LNCaP clone FGC (cell line): ENCODE measurements at regions not wholly inside any gene's neighbourhood (a gene's known extent, or its start where the extent isn't known, plus 50 kb on each side); places are given as distances from the start of the nearest gene placed in this dataset.
A peak's percentile ranks its signal among the peaks of the same experiment; 100 is the strongest.

ENCODE experiments used
- DNase-seq: peaks from one replicate; pipeline ENCODE4 v3.0.0-alpha.2; 2011; ENCODE audit warnings: low read depth
- H3K4me3 ChIP-seq: 2 replicates; pipeline ENCODE4 v1.5.1; 2011; ENCODE audit warnings: mild to moderate bottlenecking, low read depth, low read length, control low read depth
- TF ChIP-seq, protein P1 (sequence below): IDR thresholded peaks from 2 replicates; pipeline ENCODE4 v1.5.1; 2012; ENCODE audit warnings: mild to moderate bottlenecking; ENCODE audit not compliant: control insufficient read depth, insufficient read depth; ENCODE audit errors: extremely low read depth

DNA sequence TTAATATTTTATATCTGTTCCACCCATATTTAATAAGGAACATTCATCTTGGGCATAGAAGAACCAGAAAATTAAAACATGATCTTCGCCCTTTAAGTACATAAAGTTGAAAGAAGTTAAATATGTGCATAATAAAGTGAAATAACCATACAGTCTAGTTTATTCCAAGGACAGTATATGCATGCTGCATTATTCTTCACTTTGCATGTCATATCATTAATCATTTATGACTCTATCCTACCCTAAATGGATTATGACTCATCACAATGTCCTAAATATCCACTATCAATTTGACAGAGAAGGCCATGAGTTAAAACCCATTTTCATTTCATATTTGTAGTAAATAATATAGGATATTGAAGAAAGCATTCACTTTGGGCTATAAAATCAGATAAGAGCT is 576.5 kb upstream of the GNPDA2 start:
- no peak overlapping the region for H3K4me3 ChIP-seq
- DNase-seq: no peak
- TF ChIP-seq, protein P1, sequence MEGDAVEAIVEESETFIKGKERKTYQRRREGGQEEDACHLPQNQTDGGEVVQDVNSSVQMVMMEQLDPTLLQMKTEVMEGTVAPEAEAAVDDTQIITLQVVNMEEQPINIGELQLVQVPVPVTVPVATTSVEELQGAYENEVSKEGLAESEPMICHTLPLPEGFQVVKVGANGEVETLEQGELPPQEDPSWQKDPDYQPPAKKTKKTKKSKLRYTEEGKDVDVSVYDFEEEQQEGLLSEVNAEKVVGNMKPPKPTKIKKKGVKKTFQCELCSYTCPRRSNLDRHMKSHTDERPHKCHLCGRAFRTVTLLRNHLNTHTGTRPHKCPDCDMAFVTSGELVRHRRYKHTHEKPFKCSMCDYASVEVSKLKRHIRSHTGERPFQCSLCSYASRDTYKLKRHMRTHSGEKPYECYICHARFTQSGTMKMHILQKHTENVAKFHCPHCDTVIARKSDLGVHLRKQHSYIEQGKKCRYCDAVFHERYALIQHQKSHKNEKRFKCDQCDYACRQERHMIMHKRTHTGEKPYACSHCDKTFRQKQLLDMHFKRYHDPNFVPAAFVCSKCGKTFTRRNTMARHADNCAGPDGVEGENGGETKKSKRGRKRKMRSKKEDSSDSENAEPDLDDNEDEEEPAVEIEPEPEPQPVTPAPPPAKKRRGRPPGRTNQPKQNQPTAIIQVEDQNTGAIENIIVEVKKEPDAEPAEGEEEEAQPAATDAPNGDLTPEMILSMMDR: no peak

DNA sequence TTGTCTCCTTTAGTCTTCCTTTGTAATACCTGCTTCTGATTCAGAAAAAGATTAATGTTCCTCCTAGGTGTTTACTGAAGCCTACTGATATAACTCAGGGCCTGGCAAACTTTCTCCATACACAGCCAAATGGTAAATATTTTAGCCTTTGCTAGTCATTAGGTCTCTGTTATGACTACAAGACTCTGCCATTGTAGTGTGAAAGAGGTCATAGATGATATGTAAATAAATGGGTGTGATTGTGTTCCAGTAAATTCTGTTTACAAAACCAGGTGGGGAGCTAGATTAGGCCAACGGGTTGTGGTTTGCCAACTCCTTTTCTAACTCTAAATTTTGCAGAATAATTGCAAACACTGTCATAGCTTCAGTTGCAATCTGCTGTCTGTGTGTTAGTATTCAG is 568.1 kb upstream of the GNPDA2 start:
- peak; percentile 38 for DNase-seq
- no peak overlapping the region for H3K4me3 ChIP-seq
- TF ChIP-seq, protein P1: no peak

DNA sequence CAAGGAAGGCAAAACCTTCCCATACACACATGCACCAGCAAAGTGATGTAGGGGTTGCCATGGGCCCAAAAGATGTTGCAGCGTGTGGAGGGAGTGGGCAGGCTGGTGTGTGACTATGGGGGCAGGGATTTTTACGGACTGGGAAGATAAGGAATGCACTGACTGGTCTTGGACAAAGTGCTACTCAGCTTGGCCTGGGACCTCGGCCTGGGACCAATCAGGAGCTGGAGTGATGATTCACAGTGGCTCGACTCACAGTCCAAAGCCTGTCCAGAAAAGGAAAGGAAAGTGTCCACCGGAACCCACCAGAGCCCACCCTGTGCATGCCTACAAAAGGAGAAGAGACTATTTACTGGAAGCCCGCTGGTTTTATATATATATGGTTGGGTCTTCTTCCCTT is 567.0 kb upstream of the GNPDA2 start:
- H3K4me3 ChIP-seq: no peak overlapping the region
- TF ChIP-seq, protein P1: no peak
- no peak for DNase-seq

DNA sequence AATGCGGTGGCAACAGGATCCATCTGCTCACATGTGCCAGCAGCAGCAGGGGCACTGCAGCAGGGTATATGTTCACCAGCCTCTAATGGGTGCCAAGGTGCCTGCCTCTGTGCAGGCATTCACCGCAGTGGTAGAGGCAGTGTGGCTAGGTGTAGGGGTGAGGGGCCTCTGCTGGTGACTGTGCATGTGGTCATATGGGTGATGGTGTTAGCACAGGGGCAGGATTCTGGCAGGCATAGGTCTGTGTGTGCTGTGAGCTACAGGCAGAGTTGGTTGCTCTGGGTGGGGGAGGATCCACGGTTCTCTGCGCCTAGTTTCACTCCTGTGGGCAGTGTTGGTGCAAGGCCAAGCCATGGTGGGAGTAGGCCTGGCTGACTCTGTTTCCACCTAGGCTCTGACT is 566.5 kb upstream of the GNPDA2 start:
- H3K4me3 ChIP-seq: no peak overlapping the region
- TF ChIP-seq, protein P1: no peak
- no peak for DNase-seq

DNA sequence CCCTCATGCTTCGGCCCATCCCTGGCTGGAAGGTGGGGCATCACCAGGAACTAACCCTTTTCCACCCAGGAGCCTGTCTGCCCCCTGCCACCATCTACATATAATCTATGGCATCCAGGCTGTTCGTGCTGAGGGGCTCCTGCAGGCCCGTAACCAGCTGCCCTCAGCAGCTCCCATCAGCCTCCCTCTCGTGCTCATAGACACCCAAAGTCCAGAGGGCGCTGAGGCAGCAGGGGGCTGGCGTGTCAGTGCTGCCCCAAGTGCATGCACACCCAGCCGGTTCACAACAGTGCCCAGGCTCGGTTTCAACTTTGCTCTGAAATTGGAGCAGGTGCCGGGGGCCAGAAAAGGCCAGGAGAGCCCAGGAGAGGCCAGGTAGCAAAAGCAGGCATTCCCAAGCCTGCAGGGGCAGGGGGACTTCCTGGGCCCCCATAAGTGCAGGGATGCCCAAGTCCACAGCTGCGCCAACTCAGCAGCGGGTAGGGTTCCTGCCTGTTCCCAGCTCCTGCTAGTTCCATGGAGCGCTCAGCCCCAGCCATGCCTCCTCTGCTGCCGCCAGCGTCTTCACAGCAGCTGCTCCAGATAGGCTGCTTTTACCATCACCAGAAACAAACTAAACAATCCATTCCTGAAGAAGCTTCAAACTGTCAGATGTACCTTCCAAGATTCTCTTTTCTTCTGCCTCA is 558.2 kb upstream of the GNPDA2 start:
- TF ChIP-seq, protein P1: no peak
- no peak for DNase-seq
- H3K4me3 ChIP-seq: no peak overlapping the region

DNA sequence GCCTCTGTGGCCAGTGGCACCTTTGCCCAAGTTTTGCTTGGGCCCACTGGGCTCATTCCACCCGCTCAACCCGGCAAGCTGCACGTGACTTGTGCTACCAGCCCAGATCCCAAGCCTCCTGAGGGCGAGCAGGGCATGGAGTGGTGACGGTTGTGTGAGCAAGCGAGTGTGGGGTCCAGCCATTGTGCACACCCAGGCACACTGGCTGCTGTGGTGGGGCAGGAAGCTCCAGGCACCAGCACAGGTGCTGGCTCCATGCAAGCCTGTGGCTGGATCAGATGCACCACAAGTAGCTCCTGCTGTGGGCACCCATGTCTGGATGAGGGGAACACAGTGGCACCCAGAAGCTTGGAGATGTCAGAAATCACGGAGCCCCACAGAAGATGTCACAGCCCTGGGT is 557.0 kb upstream of the GNPDA2 start:
- H3K4me3 ChIP-seq: no peak overlapping the region
- TF ChIP-seq, protein P1: no peak

DNA sequence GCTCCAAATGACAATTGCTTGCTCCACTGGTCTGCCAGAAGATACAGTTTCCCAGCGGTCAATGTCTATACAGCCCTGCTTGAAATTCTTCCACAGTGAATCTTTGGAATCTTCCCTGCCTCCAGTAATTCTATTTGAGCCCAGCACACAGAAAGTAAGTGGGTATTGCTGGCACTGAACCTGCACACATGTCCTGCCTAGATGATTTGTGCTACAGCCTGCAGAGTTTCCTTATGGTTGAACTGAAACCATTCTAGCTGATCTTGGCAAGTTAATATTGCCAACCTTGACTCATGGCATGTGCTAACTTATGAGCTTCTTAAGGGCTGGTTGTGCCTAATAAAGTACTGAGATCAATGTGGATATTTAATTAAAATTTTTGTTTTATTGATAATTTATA is 553.8 kb upstream of the GNPDA2 start:
- no peak for DNase-seq
- TF ChIP-seq, protein P1: no peak

More for the DNA sequence above, 557.0 kb upstream of the GNPDA2 start:
- DNase-seq: no peak

More for the DNA sequence above, 553.8 kb upstream of the GNPDA2 start:
- H3K4me3 ChIP-seq: no peak overlapping the region
